Keratinocyte (primary cell): ENCODE measurements at regions not wholly inside any gene's neighbourhood (a gene's known extent, or its start where the extent isn't known, plus 50 kb on each side); places are given as distances from the start of the nearest gene placed in this dataset.

ENCODE experiments used
- CTCF ChIP-seq, 3 experiments: IDR thresholded peaks in 1 of 3; conservative IDR thresholded peaks in 1 of 3; optimal IDR thresholded peaks in 1 of 3; 2 replicates in 2 of 3; 3 replicates in 1 of 3; pipeline versions ENCODE3 to v1.5.1; 2011; ENCODE audit warnings: low read length in 3 of 3, mild to moderate bottlenecking in 3 of 3, moderate library complexity in 2 of 3, control low read depth in 1 of 3, inconsistent platforms in 1 of 3; ENCODE audit not compliant: insufficient read depth in 2 of 3; ENCODE audit errors: extremely low read depth in 1 of 3
- EZH2 ChIP-seq: IDR thresholded peaks from one replicate; pipeline ENCODE4 v1.6.1; 2012; ENCODE audit warnings: inconsistent platforms, mild to moderate bottlenecking, low read length, moderate library complexity

GRCh38 chrX:109089359-109089758, 353.0 kb upstream of the IRS4 start:
- TF ChIP-seq CTCF (optimal IDR thresholded peaks at IDR 0.05 in 1 of 3, IDR thresholded peaks at IDR 0.05 in 1 of 3, conservative IDR thresholded peaks at IDR 0.05 in 1 of 3; ENCODE audit: extremely low read depth in 1 of 3, insufficient read depth in 2 of 3, low read length in 3 of 3) (no peak), EZH2 (no peak)
